ENCODE measurements at regions not wholly inside any gene's neighbourhood (a gene's known extent, or its start where the extent isn't known, plus 50 kb on each side); places are given as distances from the start of the nearest gene placed in this dataset.

GRCh38 chr11:70727021-70727420 lies 328.7 kb downstream of the CTTN start:
- no peak overlapping the region for H3K27ac ChIP-seq (ENCODE audit: low read depth, low read length)
- no peaks in the 10 kb centered on the region for H3K4me1 ChIP-seq (ENCODE audit: insufficient read depth, low read length)
- H3K79me2 ChIP-seq (ENCODE audit: insufficient read depth, low read length) = no peaks in the 10 kb centered on the region
- H3K36me3 ChIP-seq (ENCODE audit: insufficient read depth, low read length) = no peaks in the 10 kb centered on the region
- Mint-ChIP-seq H3K36me3 (ENCODE audit: low read depth, unreplicated experiment) (no peaks in the 10 kb centered on the region), H3K4me3 (ENCODE audit: unreplicated experiment) (no peak overlapping the region), H3K4me1 (ENCODE audit: low read depth, unreplicated experiment) (no peaks in the 10 kb centered on the region), H3K27me3 (ENCODE audit: low read depth, unreplicated experiment) (peaks cover 66% of the 10 kb centered on the region), H3K9me3 (ENCODE audit: unreplicated experiment) (peaks cover 8% of the 10 kb centered on the region), H3K27ac (ENCODE audit: unreplicated experiment) (no peak overlapping the region)
- no peak for FAIRE-seq
- no peak overlapping the region for H2AFZ ChIP-seq (ENCODE audit: low read depth, low read length)
- no peaks in the 10 kb centered on the region for H4K20me1 ChIP-seq (ENCODE audit: insufficient read depth, low read length)
- no peaks in the 10 kb centered on the region for H3K9me3 ChIP-seq (ENCODE audit: insufficient read depth, low read depth, low read length)
- H3K27me3 ChIP-seq (ENCODE audit: insufficient read depth, low read length) = peaks cover 4% of the 10 kb centered on the region
- no peak overlapping the region for H3K4me3 ChIP-seq (ENCODE audit: insufficient read depth, low read depth, low read length)
- DNase-seq (ENCODE audit: low read depth) = no peak
- no peak for TF ChIP-seq EZH2 (IDR thresholded peaks at IDR 0.05; ENCODE audit: insufficient read depth, low read length)
- TF ChIP-seq CTCF (IDR thresholded peaks at IDR 0.05; ENCODE audit: insufficient read depth, low read depth, low read length) = no peak
- no peak overlapping the region for H3K4me2 ChIP-seq (ENCODE audit: low read length)
- H3K9ac ChIP-seq (ENCODE audit: low read length) = no peak overlapping the region

GRCh38 chr11:70727899-70728620 lies 329.7 kb downstream of the CTTN start:
- Histone ChIP-seq H4K20me1 (ENCODE audit: insufficient read depth, low read length) (no peaks in the 10 kb centered on the region), H3K9ac (ENCODE audit: low read length) (no peak overlapping the region), H3K9me3 (ENCODE audit: insufficient read depth, low read depth, low read length) (no peaks in the 10 kb centered on the region), H3K4me1 (ENCODE audit: insufficient read depth, low read length) (no peaks in the 10 kb centered on the region), H3K79me2 (ENCODE audit: insufficient read depth, low read length) (no peaks in the 10 kb centered on the region), H3K27me3 (ENCODE audit: insufficient read depth, low read length) (peaks cover 4% of the 10 kb centered on the region), H3K4me3 (ENCODE audit: insufficient read depth, low read depth, low read length) (no peak overlapping the region), H2AFZ (ENCODE audit: low read depth, low read length) (no peak overlapping the region), H3K27ac (ENCODE audit: low read depth, low read length) (no peak overlapping the region), H3K4me2 (ENCODE audit: low read length) (no peak overlapping the region), H3K36me3 (ENCODE audit: insufficient read depth, low read length) (no peaks in the 10 kb centered on the region)
- Mint-ChIP-seq H3K27me3 (ENCODE audit: low read depth, unreplicated experiment) (peaks cover 59% of the 10 kb centered on the region), H3K27ac (ENCODE audit: unreplicated experiment) (no peak overlapping the region), H3K4me3 (ENCODE audit: unreplicated experiment) (no peak overlapping the region), H3K9me3 (ENCODE audit: unreplicated experiment) (peaks cover 9% of the 10 kb centered on the region), H3K4me1 (ENCODE audit: low read depth, unreplicated experiment) (peaks cover 2% of the 10 kb centered on the region), H3K36me3 (ENCODE audit: low read depth, unreplicated experiment) (no peaks in the 10 kb centered on the region)
- DNase-seq (ENCODE audit: low read depth) (no peak), FAIRE-seq (no peak)
- TF ChIP-seq EZH2 (IDR thresholded peaks at IDR 0.05; ENCODE audit: insufficient read depth, low read length) (no peak), CTCF (IDR thresholded peaks at IDR 0.05; ENCODE audit: insufficient read depth, low read depth, low read length) (no peak)

- Histone ChIP-seq H3K79me2 (ENCODE audit: insufficient read depth, low read length) (no peaks in the 10 kb centered on the region), H3K4me2 (ENCODE audit: low read length) (no peak overlapping the region), H3K27ac (ENCODE audit: low read depth, low read length) (no peak overlapping the region), H2AFZ (ENCODE audit: low read depth, low read length) (no peak overlapping the region), H3K36me3 (ENCODE audit: insufficient read depth, low read length) (no peaks in the 10 kb centered on the region), H3K9ac (ENCODE audit: low read length) (no peak overlapping the region), H3K27me3 (ENCODE audit: insufficient read depth, low read length) (peaks cover 3% of the 10 kb centered on the region), H3K9me3 (ENCODE audit: insufficient read depth, low read depth, low read length) (no peaks in the 10 kb centered on the region), H4K20me1 (ENCODE audit: insufficient read depth, low read length) (no peaks in the 10 kb centered on the region), H3K4me3 (ENCODE audit: insufficient read depth, low read depth, low read length) (no peak overlapping the region), H3K4me1 (ENCODE audit: insufficient read depth, low read length) (no peaks in the 10 kb centered on the region)
- Mint-ChIP-seq H3K27me3 (ENCODE audit: low read depth, unreplicated experiment) (peaks cover 50% of the 10 kb centered on the region), H3K36me3 (ENCODE audit: low read depth, unreplicated experiment) (no peaks in the 10 kb centered on the region), H3K9me3 (ENCODE audit: unreplicated experiment) (peaks cover 10% of the 10 kb centered on the region), H3K4me1 (ENCODE audit: low read depth, unreplicated experiment) (peaks cover 3% of the 10 kb centered on the region), H3K4me3 (ENCODE audit: unreplicated experiment) (no peak overlapping the region), H3K27ac (ENCODE audit: unreplicated experiment) (no peak overlapping the region)
- FAIRE-seq = no peak
- TF ChIP-seq CTCF (IDR thresholded peaks at IDR 0.05; ENCODE audit: insufficient read depth, low read depth, low read length) (no peak), EZH2 (IDR thresholded peaks at IDR 0.05; ENCODE audit: insufficient read depth, low read length) (no peak)
- no peak for DNase-seq (ENCODE audit: low read depth)
These were observed 331.6 kb downstream of the CTTN start for GRCh38 chr11:70729949-70730348.
